ENCODE measurements at regions not wholly inside any gene's neighbourhood (a gene's known extent, or its start where the extent isn't known, plus 50 kb on each side); places are given as distances from the start of the nearest gene placed in this dataset.

GRCh38 chr7:46207931-46208634 is 287.0 kb upstream of the IGFBP3 start:
- DNase-seq (ENCODE audit: low read depth in 2 of 3, low spot score in 2 of 3): no peak

GRCh38 chr7:46206476-46207060 is 285.5 kb upstream of the IGFBP3 start:
- no peak for DNase-seq (ENCODE audit: low read depth in 2 of 3, low spot score in 2 of 3)

GRCh38 chr7:46205478-46205877 is 284.4 kb upstream of the IGFBP3 start:
- no peak for DNase-seq (ENCODE audit: low read depth in 2 of 3, low spot score in 2 of 3)

GRCh38 chr7:46203926-46204325 is 282.9 kb upstream of the IGFBP3 start:
- DNase-seq (ENCODE audit: low read depth in 2 of 3, low spot score in 2 of 3): no peak

GRCh38 chr7:46202379-46202778 is 281.3 kb upstream of the IGFBP3 start:
- no peak for DNase-seq (ENCODE audit: low read depth in 2 of 3, low spot score in 2 of 3)

GRCh38 chr7:46201961-46202360 is 280.9 kb upstream of the IGFBP3 start:
- DNase-seq (ENCODE audit: low read depth in 2 of 3, low spot score in 2 of 3): no peak

- DNase-seq (ENCODE audit: low read depth in 2 of 3, low spot score in 2 of 3): no peak
Measured at GRCh38 chr7:46198701-46199100, 277.6 kb upstream of the IGFBP3 start.

GRCh38 chr7:46197785-46198540 is 276.9 kb upstream of the IGFBP3 start:
- DNase-seq (ENCODE audit: low read depth in 2 of 3, low spot score in 2 of 3): no peak

GRCh38 chr7:46195934-46196333 is 274.9 kb upstream of the IGFBP3 start:
- DNase-seq (ENCODE audit: low read depth in 2 of 3, low spot score in 2 of 3): no peak

- no peak for DNase-seq (ENCODE audit: low read depth in 2 of 3, low spot score in 2 of 3)
Measured at GRCh38 chr7:46192271-46192670, 271.2 kb upstream of the IGFBP3 start.

- DNase-seq (ENCODE audit: low read depth in 2 of 3, low spot score in 2 of 3): no peak
Measured at GRCh38 chr7:46191776-46192175, 270.7 kb upstream of the IGFBP3 start.

- DNase-seq (ENCODE audit: low read depth in 2 of 3, low spot score in 2 of 3): no peak
Measured at GRCh38 chr7:46191296-46191695, 270.2 kb upstream of the IGFBP3 start.

- no peak for DNase-seq (ENCODE audit: low read depth in 2 of 3, low spot score in 2 of 3)
Measured at GRCh38 chr7:46189255-46189790, 268.3 kb upstream of the IGFBP3 start.

- DNase-seq (ENCODE audit: low read depth in 2 of 3, low spot score in 2 of 3): no peak
Measured at GRCh38 chr7:46186131-46186530, 265.1 kb upstream of the IGFBP3 start.

- DNase-seq (ENCODE audit: low read depth in 2 of 3, low spot score in 2 of 3): no peak
Measured at GRCh38 chr7:46179061-46179610, 258.1 kb upstream of the IGFBP3 start.

GRCh38 chr7:46178661-46179060 is 257.6 kb upstream of the IGFBP3 start:
- DNase-seq (ENCODE audit: low read depth in 2 of 3, low spot score in 2 of 3): no peak

- no peak for DNase-seq (ENCODE audit: low read depth in 2 of 3, low spot score in 2 of 3)
Measured at GRCh38 chr7:46177821-46178220, 256.7 kb upstream of the IGFBP3 start.

- no peak for DNase-seq (ENCODE audit: low read depth in 2 of 3, low spot score in 2 of 3)
Measured at GRCh38 chr7:46175221-46175620, 254.1 kb upstream of the IGFBP3 start.

- DNase-seq (ENCODE audit: low read depth in 2 of 3, low spot score in 2 of 3): no peak
Measured at GRCh38 chr7:46174196-46174580, 253.1 kb upstream of the IGFBP3 start.

- DNase-seq (ENCODE audit: low read depth in 2 of 3, low spot score in 2 of 3): no peak
Measured at GRCh38 chr7:46173476-46174195, 252.6 kb upstream of the IGFBP3 start.

- DNase-seq (ENCODE audit: low read depth in 2 of 3, low spot score in 2 of 3): no peak
Measured at GRCh38 chr7:46170792-46171191, 249.7 kb upstream of the IGFBP3 start.

All from hematopoietic multipotent progenitor cell (in vitro differentiated cells).